ENCODE measurements at regions not wholly inside any gene's neighbourhood (a gene's known extent, or its start where the extent isn't known, plus 50 kb on each side); places are given as distances from the start of the nearest gene placed in this dataset.

GRCh38 chr6:139712830-139713229, 338.4 kb upstream of the CITED2 start:
- DNase-seq (ENCODE audit: extremely low read depth in 1 of 4, low spot score in 3 of 4) (no peak), ATAC-seq (peak; percentile 38; the same call in 1 of the 3 replicates), FAIRE-seq (no peak)
- no peak overlapping the region for H3K4me2 ChIP-seq (ENCODE audit: insufficient read depth, low read length)
- H3K36me3 ChIP-seq (ENCODE audit: control insufficient read depth, insufficient read depth, low read length), result no peaks in the 10 kb centered on the region
- H3K9me3 ChIP-seq (replicated peaks; ENCODE audit: control insufficient read depth, insufficient read depth, low read depth, low read length), result no peaks in the 10 kb centered on the region
- ChIA-PET CTCF (ENCODE audit: low intra/inter-chr PET ratio) (no interaction called here), POLR2A (interaction anchor here (0.6 kb wide), 1 partner anchor 235 kb away, joined by 3 read pairs; no protein-coding TSS in a partner anchor)
- H3K4me1 ChIP-seq (replicated peaks in 1 of 2; ENCODE audit: control insufficient read depth in 2 of 2, insufficient read depth in 2 of 2, low read length in 2 of 2), result peaks cover 0 to 11% of the 10 kb centered on the region in 2 experiments; a peak in 4 of 5 replicates
- H4K20me1 ChIP-seq (replicated peaks; ENCODE audit: control insufficient read depth, insufficient read depth, low read length), result no peaks in the 10 kb centered on the region
- intact Hi-C loops (cut with micrococcal nuclease) (no loop called here), in situ Hi-C loops (cut with MboI) (no loop called here)
- 38% methylated on average over 3 of the region's 3 CpGs for WGBS (ENCODE audit: insufficient coverage, low coverage, missing lambda C conversion rate)
- H3K27ac ChIP-seq (ENCODE audit: extremely low read depth, low read depth, low read length), result no peak overlapping the region
- no TSS peak for BruUV-seq (replicated peaks)
- H3K79me2 ChIP-seq (ENCODE audit: control insufficient read depth, insufficient read depth, low read length), result no peaks in the 10 kb centered on the region
- no peak overlapping the region for H2AFZ ChIP-seq (ENCODE audit: low read depth, low read length)
- no peaks in the 10 kb centered on the region for H3K27me3 ChIP-seq (ENCODE audit: control insufficient read depth in 2 of 2, insufficient read depth in 2 of 2, low read length in 2 of 2)
- H3K9ac ChIP-seq (ENCODE audit: insufficient read depth in 1 of 2, low read depth in 2 of 2, low read length in 2 of 2), result no peak overlapping the region
- H3K9me1 ChIP-seq (ENCODE audit: control insufficient read depth, insufficient read depth, low read length), result no peaks in the 10 kb centered on the region
- no peak overlapping the region for H3K4me3 ChIP-seq
- TF ChIP-seq CEBPG (CRISPR knock-in tag; IDR thresholded peaks at IDR 0.05) (no peak), CEBPG (tag; conservative IDR thresholded peaks at IDR 0.05 in 1 of 2, IDR thresholded peaks at IDR 0.05 in 1 of 2) (peak in 1 of 2 experiments; percentile 67; a peak in 2 of 4 replicates), ZBTB40 (IDR thresholded peaks at IDR 0.05) (no peak), ZBTB40 (CRISPR knock-in tag; IDR thresholded peaks at IDR 0.05) (no peak), ZNF124 (CRISPR knock-in tag; IDR thresholded peaks at IDR 0.05) (no peak), ZKSCAN8 (CRISPR knock-in tag; IDR thresholded peaks at IDR 0.05) (no peak), ZNF778 (CRISPR knock-in tag; IDR thresholded peaks at IDR 0.05) (no peak), ETV6 (IDR thresholded peaks at IDR 0.05; ENCODE audit: borderline replicate concordance in 1 of 2, low read depth in 2 of 2, low read length in 1 of 2) (no peak), ETV6 (CRISPR knock-in tag; IDR thresholded peaks at IDR 0.05; ENCODE audit: borderline replicate concordance) (no peak), ZNF561 (CRISPR knock-in tag; conservative IDR thresholded peaks at IDR 0.05) (no peak), GTF3C2 (IDR thresholded peaks at IDR 0.05; ENCODE audit: borderline replicate concordance, extremely low read depth, insufficient read length) (no peak), ZFP30 (CRISPR knock-in tag; IDR thresholded peaks at IDR 0.05; ENCODE audit: borderline replicate concordance) (no peak)

Data from K562 (cell line).